Endothelial cell of umbilical vein (primary cell): ENCODE measurements at regions not wholly inside any gene's neighbourhood (a gene's known extent, or its start where the extent isn't known, plus 50 kb on each side); places are given as distances from the start of the nearest gene placed in this dataset.

Experiments
- BruUV-seq: library from RNA; stranded (reverse); fragments of 400-500 nt; replicated peaks from 2 replicates; lab custom pipeline; 2021; lab: Mats Ljungman, UMichigan
- CTCF ChIA-PET: fragments of 300-600, 350-600 bp; sonication (Branson Sonifier 250); formaldehyde crosslinking; loops from one replicate; lab custom pipeline; 2021; ENCODE audit warnings: antibody characterized with exemption, inconsistent platforms; lab: Charles Lee
- POLR2A ChIA-PET: fragments of 300-600, 350-600 bp; sonication (Branson Sonifier 250); formaldehyde crosslinking; loops from one replicate; lab custom pipeline; 2021; ENCODE audit warnings: antibody characterized with exemption, inconsistent platforms; lab: Charles Lee
- DNase-seq: peaks from one replicate; pipeline ENCODE4 v3.0.0-alpha.2; 2011; ENCODE audit warnings: low read depth, low spot score
- FAIRE-seq: peaks from 2 replicates; lab custom pipeline; 2011; peaks lifted over from hg19 to GRCh38; lab: Jason Lieb, UNC
- H2AFZ ChIP-seq: 2 replicates; pipeline ENCODE4 v1.6.0; 2012; ENCODE audit warnings: low read depth, low read length, control low read depth, inconsistent platforms
- H3K27ac ChIP-seq: 2 replicates; pipeline ENCODE4 v1.5.1; 2011; ENCODE audit warnings: low read depth, mild to moderate bottlenecking, control low read depth, low read length, moderate library complexity; ENCODE audit not compliant: insufficient read depth
- H3K27me3 ChIP-seq, 2 experiments: 2 replicates each; pipeline versions ENCODE4 v1.6.0 to v1.6.1; 2011; ENCODE audit warnings: low read length in 2 of 2, mixed read lengths in 1 of 2; ENCODE audit not compliant: control insufficient read depth in 2 of 2, insufficient read depth in 2 of 2
- H3K36me3 ChIP-seq, 2 experiments: 2 replicates in 1 of 2; 3 replicates in 1 of 2; pipeline ENCODE4 v1.5.1; 2011; ENCODE audit warnings: low read length in 2 of 2, mild to moderate bottlenecking in 1 of 2, moderate library complexity in 1 of 2; ENCODE audit not compliant: control insufficient read depth in 2 of 2, insufficient read depth in 2 of 2; ENCODE audit errors: extremely low read depth in 1 of 2
- H3K4me1 ChIP-seq: 3 replicates; pipeline ENCODE4 v1.5.1; 2011; ENCODE audit warnings: mild to moderate bottlenecking, low read length; ENCODE audit not compliant: control insufficient read depth, insufficient read depth; ENCODE audit errors: extremely low read depth
- H3K4me2 ChIP-seq: 2 replicates; pipeline ENCODE4 v1.6.1; 2011; ENCODE audit warnings: low read length, control low read depth, mixed read lengths; ENCODE audit not compliant: insufficient read depth
- H3K4me3 ChIP-seq, 3 experiments: fragments of 200-600 bp in 1 of 3; sonication (generic), shearing (Covaris generic) in 1 of 3; replicated peaks in 1 of 3; 2 replicates each; pipeline ENCODE4 v1.5.1; 2011 to 2016; ENCODE audit warnings: control low read depth in 3 of 3, low read length in 3 of 3, mild to moderate bottlenecking in 2 of 3, inconsistent platforms in 1 of 3, low read depth in 1 of 3, moderate library complexity in 1 of 3; ENCODE audit not compliant: insufficient read depth in 1 of 3
- H3K79me2 ChIP-seq: 2 replicates; pipeline ENCODE4 v1.6.0; 2012; ENCODE audit warnings: low read length, inconsistent platforms; ENCODE audit not compliant: control insufficient read depth, insufficient read depth
- H3K9ac ChIP-seq: replicated peaks from 2 replicates; pipeline ENCODE3; 2011; ENCODE audit warnings: low read length, control low read depth; ENCODE audit not compliant: insufficient read depth; ENCODE audit errors: extremely low read depth
- H3K9me1 ChIP-seq: replicated peaks from 3 replicates; pipeline ENCODE4 v1.6.0; 2011; ENCODE audit warnings: mild to moderate bottlenecking, low read length; ENCODE audit not compliant: control insufficient read depth, insufficient read depth; ENCODE audit errors: extremely low read depth
- H3K9me3 ChIP-seq: replicated peaks from 2 replicates; pipeline ENCODE4 v1.5.1; 2012; ENCODE audit warnings: low read length, inconsistent platforms; ENCODE audit not compliant: control insufficient read depth, insufficient read depth
- H4K20me1 ChIP-seq: replicated peaks from 2 replicates; pipeline ENCODE3; 2011; ENCODE audit warnings: mild to moderate bottlenecking, low read length; ENCODE audit not compliant: control insufficient read depth, insufficient read depth; ENCODE audit errors: extremely low read depth
- EZH2 ChIP-seq: IDR thresholded peaks from 2 replicates; pipeline ENCODE4 v1.6.1; 2012; ENCODE audit warnings: borderline replicate concordance, low read depth, mild to moderate bottlenecking, moderate library complexity, low read length, inconsistent platforms; ENCODE audit not compliant: severe bottlenecking
- FOS ChIP-seq: IDR thresholded peaks from 2 replicates; pipeline ENCODE4 v1.6.1; 2011; ENCODE audit warnings: mild to moderate bottlenecking, low read length, moderate library complexity, borderline replicate concordance; ENCODE audit not compliant: insufficient read depth
- GATA2 ChIP-seq: IDR thresholded peaks from 2 replicates; pipeline ENCODE4 v1.7.0; 2011; ENCODE audit warnings: low read depth, mild to moderate bottlenecking, moderate library complexity, mixed read lengths, low read length; ENCODE audit not compliant: insufficient read length, insufficient read depth
- JUN ChIP-seq: IDR thresholded peaks from 2 replicates; pipeline ENCODE4 v1.6.1; 2011; ENCODE audit warnings: borderline replicate concordance, low read depth; ENCODE audit not compliant: insufficient read length, insufficient read depth
- MYC ChIP-seq: IDR thresholded peaks from one replicate; pipeline ENCODE4 v1.6.1; 2011; ENCODE audit warnings: mild to moderate bottlenecking, low read depth, low read length
- POLR2A ChIP-seq: IDR thresholded peaks from 2 replicates; pipeline ENCODE4 v1.6.1; 2012; ENCODE audit warnings: low read depth, mild to moderate bottlenecking, control low read depth, low read length
- POLR2AphosphoS5 ChIP-seq: IDR thresholded peaks from 2 replicates; pipeline ENCODE4 v1.6.1; 2012; ENCODE audit warnings: low read depth, mild to moderate bottlenecking, control low read depth, low read length, moderate library complexity; ENCODE audit not compliant: insufficient read depth
- dilution Hi-C: fragments of 300-500 bp; cut with MboI; formaldehyde crosslinking; loops from one replicate; pipeline ENCODE4 v1.15.0; 2019; ENCODE audit warnings: low sequenced_read_pairs; ENCODE audit not compliant: extremely low pct_ligation_motif_present
- intact Hi-C: fragments of 100-400 bp; cut with micrococcal nuclease; formaldehyde crosslinking; loops from one replicate; pipeline ENCODE4 v1.10.0; 2022
- TF ChIP-seq, protein P1 (sequence below), 2 donors: IDR thresholded peaks; 1 replicate in 1 of 2; 2 replicates in 1 of 2; pipeline ENCODE4 v1.5.1; 2011; ENCODE audit warnings: low read length in 2 of 2, mild to moderate bottlenecking in 2 of 2, moderate library complexity in 2 of 2, control low read depth in 1 of 2, inconsistent platforms in 1 of 2, low read depth in 1 of 2; ENCODE audit not compliant: insufficient read depth in 1 of 2; ENCODE audit errors: extremely low read depth in 1 of 2
- TF ChIP-seq, protein P2 (sequence below): IDR thresholded peaks from 2 replicates; pipeline ENCODE4 v1.6.1; 2011; ENCODE audit not compliant: insufficient read depth, insufficient read length

DNA sequence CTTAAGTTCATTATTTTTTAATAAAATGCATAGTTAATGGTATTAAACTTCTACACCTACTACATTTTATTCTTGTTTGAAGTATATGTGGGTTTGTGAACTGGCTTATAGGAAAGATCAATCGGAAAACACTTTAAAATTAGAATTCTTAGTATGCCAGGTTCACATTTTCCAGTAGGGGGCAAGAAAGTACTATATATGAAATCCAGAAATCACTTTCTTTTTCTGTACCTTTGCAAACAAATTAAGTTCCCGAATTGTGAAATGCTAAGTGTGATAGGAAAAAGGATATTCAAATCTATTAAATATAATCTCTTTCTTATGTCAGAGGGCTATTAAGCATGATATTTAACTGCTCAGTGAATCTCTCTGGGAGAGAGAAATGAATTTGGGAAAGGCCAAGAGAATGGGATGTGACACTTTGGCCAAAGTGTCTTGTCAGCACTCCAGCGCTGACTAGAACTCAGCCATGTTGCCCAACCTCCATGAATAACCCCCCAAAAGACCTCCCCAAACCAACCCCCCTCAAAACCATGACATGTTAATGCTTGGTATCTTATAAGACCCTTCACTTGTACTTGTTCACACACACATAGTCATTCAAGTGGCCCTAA lies 122.6 kb upstream of the SLC10A2 start:
- Histone ChIP-seq H3K4me1 (no peaks in the 10 kb centered on the region), H3K9ac (no peak overlapping the region), H3K9me1 (no peaks in the 10 kb centered on the region), H4K20me1 (no peaks in the 10 kb centered on the region), H3K36me3 (no peaks in the 10 kb centered on the region), H3K9me3 (no peaks in the 10 kb centered on the region), H3K27ac (no peak overlapping the region), H3K4me3 (no peak overlapping the region), H2AFZ (no peak overlapping the region), H3K27me3 (no peaks in the 10 kb centered on the region), H3K4me2 (no peak overlapping the region), H3K79me2 (no peaks in the 10 kb centered on the region)
- POLR2A ChIA-PET = no interaction called here
- intact Hi-C loops (no loop called here), dilution Hi-C loops (no loop called here)
- no peak for TF ChIP-seq EZH2
- TF ChIP-seq, protein P1, sequence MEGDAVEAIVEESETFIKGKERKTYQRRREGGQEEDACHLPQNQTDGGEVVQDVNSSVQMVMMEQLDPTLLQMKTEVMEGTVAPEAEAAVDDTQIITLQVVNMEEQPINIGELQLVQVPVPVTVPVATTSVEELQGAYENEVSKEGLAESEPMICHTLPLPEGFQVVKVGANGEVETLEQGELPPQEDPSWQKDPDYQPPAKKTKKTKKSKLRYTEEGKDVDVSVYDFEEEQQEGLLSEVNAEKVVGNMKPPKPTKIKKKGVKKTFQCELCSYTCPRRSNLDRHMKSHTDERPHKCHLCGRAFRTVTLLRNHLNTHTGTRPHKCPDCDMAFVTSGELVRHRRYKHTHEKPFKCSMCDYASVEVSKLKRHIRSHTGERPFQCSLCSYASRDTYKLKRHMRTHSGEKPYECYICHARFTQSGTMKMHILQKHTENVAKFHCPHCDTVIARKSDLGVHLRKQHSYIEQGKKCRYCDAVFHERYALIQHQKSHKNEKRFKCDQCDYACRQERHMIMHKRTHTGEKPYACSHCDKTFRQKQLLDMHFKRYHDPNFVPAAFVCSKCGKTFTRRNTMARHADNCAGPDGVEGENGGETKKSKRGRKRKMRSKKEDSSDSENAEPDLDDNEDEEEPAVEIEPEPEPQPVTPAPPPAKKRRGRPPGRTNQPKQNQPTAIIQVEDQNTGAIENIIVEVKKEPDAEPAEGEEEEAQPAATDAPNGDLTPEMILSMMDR (IDR thresholded peaks at IDR 0.05; ENCODE audit: extremely low read depth in 1 of 2, insufficient read depth in 1 of 2, low read depth in 1 of 2, low read length in 2 of 2) = no peak
- no peak for TF ChIP-seq POLR2AphosphoS5
- no peak for TF ChIP-seq GATA2
- TF ChIP-seq JUN = no peak
- TF ChIP-seq MYC = no peak
- no peak for TF ChIP-seq POLR2A
- no peak for TF ChIP-seq FOS
- TF ChIP-seq, protein P2, sequence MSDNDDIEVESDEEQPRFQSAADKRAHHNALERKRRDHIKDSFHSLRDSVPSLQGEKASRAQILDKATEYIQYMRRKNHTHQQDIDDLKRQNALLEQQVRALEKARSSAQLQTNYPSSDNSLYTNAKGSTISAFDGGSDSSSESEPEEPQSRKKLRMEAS = no peak
- no TSS peak for BruUV-seq
- DNase-seq (peak; percentile 5), FAIRE-seq (no peak)
- CTCF ChIA-PET = interaction anchor here (0.7 kb wide), 1 partner anchor 662 kb away, joined by 3 read pairs; no protein-coding TSS in a partner anchor
